H1 (cell line): ENCODE measurements at regions not wholly inside any gene's neighbourhood (a gene's known extent, or its start where the extent isn't known, plus 50 kb on each side); places are given as distances from the start of the nearest gene placed in this dataset.

Experiments
- CHD1 ChIP-seq: IDR thresholded peaks from 2 replicates; pipeline ENCODE4 v1.6.1; 2012; ENCODE audit warnings: low read depth, low read length, improper control_type of control experiment
- CHD2 ChIP-seq: IDR thresholded peaks from 2 replicates; pipeline ENCODE4 v1.6.1; 2012; ENCODE audit warnings: low read length, improper control_type of control experiment
- E2F6 ChIP-seq: IDR thresholded peaks from 2 replicates; pipeline ENCODE4 v1.6.1; 2012; ENCODE audit warnings: inconsistent platforms
- EP300 ChIP-seq, 2 experiments: IDR thresholded peaks; 1 replicate in 1 of 2; 2 replicates in 1 of 2; pipeline ENCODE4 v1.6.1; 2011 to 2012; ENCODE audit warnings: low read depth in 2 of 2, low read length in 2 of 2, mild to moderate bottlenecking in 2 of 2, borderline replicate concordance in 1 of 2, inconsistent platforms in 1 of 2, moderate library complexity in 1 of 2
- MAFK ChIP-seq: IDR thresholded peaks from 2 replicates; pipeline ENCODE4 v1.6.1; 2012; ENCODE audit warnings: low read depth, mild to moderate bottlenecking, improper control_type of control experiment, low read length
- SP2 ChIP-seq: IDR thresholded peaks from 2 replicates; pipeline ENCODE4 v1.6.1; 2012; ENCODE audit warnings: mild to moderate bottlenecking, low read length, inconsistent platforms
- SRF ChIP-seq: IDR thresholded peaks from 2 replicates; pipeline ENCODE4 v1.6.1; 2011; ENCODE audit warnings: mild to moderate bottlenecking, low read depth, low read length, moderate library complexity
- SUZ12 ChIP-seq: fragments of 200-600 bp; sonication (generic); IDR thresholded peaks from 2 replicates; pipeline ENCODE4 v1.6.1; 2012; ENCODE audit warnings: mild to moderate bottlenecking, inconsistent platforms, low read length, moderate library complexity, mixed read lengths
- TAF1 ChIP-seq: IDR thresholded peaks from 2 replicates; pipeline ENCODE4 v1.6.1; 2011; ENCODE audit warnings: mild to moderate bottlenecking, low read depth, low read length

DNA sequence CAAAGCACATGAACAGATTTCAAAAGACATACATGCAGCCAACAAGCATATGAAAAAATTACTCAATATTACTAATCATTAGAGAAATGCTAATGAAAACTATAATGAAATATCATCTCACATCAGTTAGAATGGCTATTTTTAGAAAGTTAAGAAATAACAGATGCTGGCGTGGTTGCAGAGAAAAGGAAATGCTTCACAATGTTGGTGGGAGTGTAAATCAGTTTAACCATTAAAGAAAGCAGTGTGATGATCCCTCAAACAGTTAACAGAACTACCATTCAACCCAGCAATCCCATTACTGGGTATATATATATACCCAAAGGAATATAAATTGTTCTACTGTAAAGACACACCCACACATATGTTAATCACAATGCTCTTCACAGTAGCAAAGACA is 117.7 kb upstream of the SETBP1 start (continued):
- no peak for TF ChIP-seq CHD1
- TF ChIP-seq MAFK, result no peak
- no peak for TF ChIP-seq EP300 (IDR thresholded peaks at IDR 0.05; ENCODE audit: borderline replicate concordance in 1 of 2, low read depth in 2 of 2, low read length in 2 of 2)
- no peak for TF ChIP-seq SP2
- no peak for TF ChIP-seq TAF1
- TF ChIP-seq SRF, result no peak
- TF ChIP-seq E2F6, result no peak
- no peak for TF ChIP-seq CHD2
- no peak for TF ChIP-seq SUZ12
